ENCODE measurements at regions not wholly inside any gene's neighbourhood (a gene's known extent, or its start where the extent isn't known, plus 50 kb on each side); places are given as distances from the start of the nearest gene placed in this dataset.

DNA sequence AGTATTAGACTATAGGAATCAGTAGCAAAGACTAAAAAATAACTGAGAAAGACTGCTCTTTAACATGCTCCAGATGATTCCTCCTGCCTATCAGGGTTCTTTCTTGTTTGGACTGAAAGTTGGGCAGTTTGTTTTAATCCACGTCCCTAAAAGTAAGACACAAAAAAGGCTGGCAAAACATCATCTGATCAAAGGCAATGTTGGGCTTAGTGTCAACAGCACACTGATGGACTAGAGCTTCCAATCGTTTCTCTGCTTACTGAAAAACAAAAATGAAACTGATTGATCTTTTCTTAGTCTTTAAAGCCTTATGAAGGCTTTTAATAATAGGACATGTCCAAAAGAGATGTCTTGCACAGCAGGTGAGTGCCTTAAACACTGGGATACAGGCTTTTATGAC, 1567.9 kb upstream of the PRR20A start:
- TF ChIP-seq, protein P1, sequence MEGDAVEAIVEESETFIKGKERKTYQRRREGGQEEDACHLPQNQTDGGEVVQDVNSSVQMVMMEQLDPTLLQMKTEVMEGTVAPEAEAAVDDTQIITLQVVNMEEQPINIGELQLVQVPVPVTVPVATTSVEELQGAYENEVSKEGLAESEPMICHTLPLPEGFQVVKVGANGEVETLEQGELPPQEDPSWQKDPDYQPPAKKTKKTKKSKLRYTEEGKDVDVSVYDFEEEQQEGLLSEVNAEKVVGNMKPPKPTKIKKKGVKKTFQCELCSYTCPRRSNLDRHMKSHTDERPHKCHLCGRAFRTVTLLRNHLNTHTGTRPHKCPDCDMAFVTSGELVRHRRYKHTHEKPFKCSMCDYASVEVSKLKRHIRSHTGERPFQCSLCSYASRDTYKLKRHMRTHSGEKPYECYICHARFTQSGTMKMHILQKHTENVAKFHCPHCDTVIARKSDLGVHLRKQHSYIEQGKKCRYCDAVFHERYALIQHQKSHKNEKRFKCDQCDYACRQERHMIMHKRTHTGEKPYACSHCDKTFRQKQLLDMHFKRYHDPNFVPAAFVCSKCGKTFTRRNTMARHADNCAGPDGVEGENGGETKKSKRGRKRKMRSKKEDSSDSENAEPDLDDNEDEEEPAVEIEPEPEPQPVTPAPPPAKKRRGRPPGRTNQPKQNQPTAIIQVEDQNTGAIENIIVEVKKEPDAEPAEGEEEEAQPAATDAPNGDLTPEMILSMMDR (IDR thresholded peaks at IDR 0.05), result no peak
- no peak for TF ChIP-seq POLR2A (IDR thresholded peaks at IDR 0.05)
- TF ChIP-seq EP300 (IDR thresholded peaks at IDR 0.05), result no peak

Measured in tibial nerve (tissue), 4 donors.